ENCODE measurements at regions not wholly inside any gene's neighbourhood (a gene's known extent, or its start where the extent isn't known, plus 50 kb on each side); places are given as distances from the start of the nearest gene placed in this dataset.

DNA sequence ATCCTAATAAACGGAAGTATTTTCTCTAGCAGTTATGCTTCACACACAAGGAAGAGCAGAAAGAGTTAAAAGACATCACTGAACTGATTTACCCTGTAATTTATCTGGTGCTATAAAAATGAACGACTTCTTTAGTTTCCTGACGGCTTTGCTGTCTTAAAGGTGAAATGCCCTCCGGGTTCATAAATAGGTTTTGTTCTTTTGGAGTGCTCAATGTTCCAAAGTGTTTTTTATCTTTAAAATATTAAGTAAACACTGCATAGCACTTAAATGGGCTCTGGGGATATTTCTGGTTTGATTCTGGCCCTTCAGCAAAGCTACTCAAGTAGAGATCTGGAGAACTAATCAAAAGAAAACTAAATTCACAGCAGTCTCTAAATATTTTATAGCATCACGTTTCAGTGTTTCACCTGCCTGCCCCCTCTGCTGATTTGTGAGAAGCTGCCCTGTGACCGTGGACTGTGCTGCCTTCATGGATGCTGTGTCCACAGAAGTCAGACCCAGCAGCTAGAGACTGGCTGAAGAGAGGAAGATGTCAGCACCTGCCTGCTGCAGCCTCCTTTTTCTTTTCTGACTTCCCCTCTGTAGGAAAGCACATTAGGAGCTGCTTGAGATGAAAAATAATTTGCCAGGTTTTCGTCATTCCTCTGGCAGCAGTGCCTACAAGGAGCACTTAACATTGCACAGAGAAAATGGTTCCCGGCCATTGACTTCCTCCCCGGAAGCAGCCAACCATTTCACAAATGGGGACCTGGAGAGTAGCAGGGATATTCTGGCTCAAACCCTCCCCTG is 205.1 kb upstream of the FSCB start:
- Histone ChIP-seq H3K4me1 (ENCODE audit: control insufficient read depth, insufficient read depth, low read length) (no peaks in the 10 kb centered on the region), H3K27me3 (ENCODE audit: control insufficient read depth, insufficient read depth, low read length) (no peaks in the 10 kb centered on the region), H3K9me3 (ENCODE audit: control insufficient read depth, insufficient read depth, low read depth, low read length) (no peaks in the 10 kb centered on the region), H3K9ac (ENCODE audit: low read length) (no peak overlapping the region), H3K4me3 (ENCODE audit: low read depth, low read length) (no peak overlapping the region), H3K27ac (ENCODE audit: low read depth, low read length) (no peak overlapping the region), H3K36me3 (ENCODE audit: control insufficient read depth, insufficient read depth, low read length) (no peaks in the 10 kb centered on the region)

DNA sequence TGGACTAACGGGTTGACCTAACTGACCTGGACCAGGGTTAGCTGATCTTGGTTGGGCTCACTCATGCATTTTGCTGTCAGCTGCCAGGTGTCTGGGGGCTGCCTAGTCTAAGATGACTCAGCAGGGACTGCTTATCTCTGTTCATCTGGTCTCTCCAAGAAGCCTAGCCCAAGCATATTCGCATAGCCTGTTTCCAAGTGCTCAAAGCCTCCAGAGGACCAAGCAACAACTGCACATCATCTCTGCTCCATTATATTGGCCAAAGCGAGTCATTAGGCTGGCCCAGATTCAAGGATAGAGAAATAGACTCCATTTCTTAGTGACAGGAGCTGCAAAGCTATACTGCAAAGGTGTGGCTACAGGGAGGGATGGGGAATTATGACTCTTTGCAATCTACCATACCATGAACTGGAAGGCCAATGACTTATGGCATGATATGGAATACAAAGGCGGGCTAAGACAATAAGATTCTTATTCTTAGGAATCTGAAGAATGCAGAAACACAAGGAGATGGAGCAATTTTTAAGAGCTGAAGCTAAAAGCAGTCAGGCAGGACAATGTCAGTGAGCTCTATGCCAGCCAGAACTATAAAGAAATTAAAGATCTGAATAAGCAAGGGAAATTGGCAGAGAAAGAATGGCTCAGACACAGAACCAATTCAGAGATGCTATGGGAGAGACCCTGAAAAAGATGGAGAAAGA is 194.6 kb upstream of the FSCB start:
- Histone ChIP-seq H3K4me1 (ENCODE audit: control insufficient read depth, insufficient read depth, low read length) (no peaks in the 10 kb centered on the region), H3K27me3 (ENCODE audit: control insufficient read depth, insufficient read depth, low read length) (no peaks in the 10 kb centered on the region), H3K27ac (ENCODE audit: low read depth, low read length) (no peak overlapping the region), H3K9ac (ENCODE audit: low read length) (no peak overlapping the region), H3K36me3 (ENCODE audit: control insufficient read depth, insufficient read depth, low read length) (no peaks in the 10 kb centered on the region), H3K4me3 (ENCODE audit: low read depth, low read length) (no peak overlapping the region), H3K9me3 (ENCODE audit: control insufficient read depth, insufficient read depth, low read depth, low read length) (no peaks in the 10 kb centered on the region)

DNA sequence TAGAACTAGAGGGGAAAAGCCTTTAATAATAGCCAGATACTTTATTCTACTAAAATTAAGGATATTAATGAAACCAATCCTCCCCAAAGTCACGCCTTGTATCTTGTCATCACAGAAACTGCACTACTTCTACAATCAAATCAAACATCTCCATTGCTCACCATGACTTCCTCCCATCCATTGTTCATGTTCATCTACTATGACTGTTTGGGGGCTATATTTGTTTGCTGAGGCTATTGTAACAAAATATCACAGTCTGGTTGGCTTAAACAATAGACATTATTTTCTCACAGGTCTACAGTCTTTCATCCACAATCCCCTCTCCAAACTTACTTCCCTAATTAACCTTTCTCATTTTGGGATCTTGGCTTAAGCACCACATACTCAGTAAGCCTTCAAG is 193.6 kb upstream of the FSCB start:
- H3K9me3 ChIP-seq (ENCODE audit: control insufficient read depth, insufficient read depth, low read depth, low read length) = no peaks in the 10 kb centered on the region
- no peak overlapping the region for H3K9ac ChIP-seq (ENCODE audit: low read length)
- no peaks in the 10 kb centered on the region for H3K27me3 ChIP-seq (ENCODE audit: control insufficient read depth, insufficient read depth, low read length)
- no peaks in the 10 kb centered on the region for H3K4me1 ChIP-seq (ENCODE audit: control insufficient read depth, insufficient read depth, low read length)
- no peak overlapping the region for H3K4me3 ChIP-seq (ENCODE audit: low read depth, low read length)
- no peak overlapping the region for H3K27ac ChIP-seq (ENCODE audit: low read depth, low read length)
- H3K36me3 ChIP-seq (ENCODE audit: control insufficient read depth, insufficient read depth, low read length) = no peaks in the 10 kb centered on the region

DNA sequence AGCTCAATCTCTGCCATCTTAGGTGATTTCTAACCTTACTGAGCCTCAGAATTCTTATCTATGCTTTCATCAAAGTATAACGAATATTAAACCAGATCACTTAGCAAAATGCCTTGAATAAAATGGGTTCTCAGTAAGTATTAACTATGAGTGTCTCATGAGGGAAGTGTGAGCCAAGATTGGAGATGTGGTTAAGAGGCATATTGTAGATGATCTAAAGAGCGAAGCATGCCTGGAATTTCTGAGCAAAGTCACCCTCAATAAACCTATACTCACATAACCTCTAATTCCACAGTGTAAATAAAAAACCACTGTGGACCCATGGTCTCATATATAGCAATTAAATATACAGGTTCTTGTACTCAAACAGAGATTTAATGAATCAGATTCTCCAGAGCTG is 193.1 kb upstream of the FSCB start:
- H3K9ac ChIP-seq (ENCODE audit: low read length) = no peak overlapping the region
- no peaks in the 10 kb centered on the region for H3K9me3 ChIP-seq (ENCODE audit: control insufficient read depth, insufficient read depth, low read depth, low read length)
- H3K27me3 ChIP-seq (ENCODE audit: control insufficient read depth, insufficient read depth, low read length) = no peaks in the 10 kb centered on the region
- H3K27ac ChIP-seq (ENCODE audit: low read depth, low read length) = no peak overlapping the region
- no peaks in the 10 kb centered on the region for H3K36me3 ChIP-seq (ENCODE audit: control insufficient read depth, insufficient read depth, low read length)
- H3K4me1 ChIP-seq (ENCODE audit: control insufficient read depth, insufficient read depth, low read length) = no peaks in the 10 kb centered on the region
- H3K4me3 ChIP-seq (ENCODE audit: low read depth, low read length) = no peak overlapping the region

DNA sequence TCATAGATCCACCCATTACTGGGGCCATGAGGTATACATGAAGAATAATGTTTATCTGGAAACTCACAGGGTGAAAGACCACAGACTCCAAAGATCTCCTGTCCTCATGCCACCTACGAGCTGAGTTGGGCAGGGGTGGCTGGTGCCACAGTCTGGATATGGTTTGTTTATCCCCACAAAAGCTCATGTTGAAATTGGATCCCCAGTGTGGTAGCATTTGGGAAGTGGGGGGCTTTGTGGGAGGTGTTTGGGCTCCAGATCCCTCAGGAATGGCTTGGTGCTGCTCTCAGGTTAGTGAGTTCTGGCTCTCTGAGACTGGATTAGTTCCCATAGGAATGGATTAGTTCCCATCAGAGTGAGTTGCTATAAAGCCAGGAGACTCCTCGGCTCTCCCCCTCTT is 192.3 kb upstream of the FSCB start:
- no peak overlapping the region for H3K27ac ChIP-seq (ENCODE audit: low read depth, low read length)
- no peaks in the 10 kb centered on the region for H3K9me3 ChIP-seq (ENCODE audit: control insufficient read depth, insufficient read depth, low read depth, low read length)
- no peaks in the 10 kb centered on the region for H3K4me1 ChIP-seq (ENCODE audit: control insufficient read depth, insufficient read depth, low read length)
- no peak overlapping the region for H3K9ac ChIP-seq (ENCODE audit: low read length)
- no peaks in the 10 kb centered on the region for H3K27me3 ChIP-seq (ENCODE audit: control insufficient read depth, insufficient read depth, low read length)
- H3K4me3 ChIP-seq (ENCODE audit: low read depth, low read length) = no peak overlapping the region
- H3K36me3 ChIP-seq (ENCODE audit: control insufficient read depth, insufficient read depth, low read length) = no peaks in the 10 kb centered on the region

DNA sequence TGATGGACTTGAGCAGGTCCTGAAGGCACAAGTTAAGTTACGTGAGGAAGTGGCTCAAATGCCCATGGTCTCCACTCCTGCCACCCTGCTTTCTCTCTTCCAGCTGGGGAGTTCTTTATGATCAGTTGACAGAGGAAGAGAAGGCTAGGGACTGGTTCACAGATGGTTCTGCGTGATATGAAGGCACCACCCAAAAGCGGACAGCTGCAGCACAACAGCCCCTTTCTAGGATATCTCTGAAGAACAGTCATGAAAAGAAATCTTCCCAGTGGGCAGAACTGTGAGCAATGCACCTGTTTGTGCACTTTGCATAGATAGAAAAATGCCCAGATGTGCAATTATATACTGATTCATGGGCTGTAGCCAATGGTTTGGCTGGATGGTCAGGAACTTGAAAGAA is 162.4 kb upstream of the FSCB start:
- H3K9me3 ChIP-seq (ENCODE audit: control insufficient read depth, insufficient read depth, low read depth, low read length) = peaks cover 5% of the 10 kb centered on the region; the same call in 1 of the 2 replicates
- no peaks in the 10 kb centered on the region for H3K4me1 ChIP-seq (ENCODE audit: control insufficient read depth, insufficient read depth, low read length)
- no peaks in the 10 kb centered on the region for H3K36me3 ChIP-seq (ENCODE audit: control insufficient read depth, insufficient read depth, low read length)
- no peak overlapping the region for H3K4me3 ChIP-seq (ENCODE audit: low read depth, low read length)
- H3K27me3 ChIP-seq (ENCODE audit: control insufficient read depth, insufficient read depth, low read length) = no peaks in the 10 kb centered on the region
- H3K9ac ChIP-seq (ENCODE audit: low read length) = no peak overlapping the region
- H3K27ac ChIP-seq (ENCODE audit: low read depth, low read length) = no peak overlapping the region

DNA sequence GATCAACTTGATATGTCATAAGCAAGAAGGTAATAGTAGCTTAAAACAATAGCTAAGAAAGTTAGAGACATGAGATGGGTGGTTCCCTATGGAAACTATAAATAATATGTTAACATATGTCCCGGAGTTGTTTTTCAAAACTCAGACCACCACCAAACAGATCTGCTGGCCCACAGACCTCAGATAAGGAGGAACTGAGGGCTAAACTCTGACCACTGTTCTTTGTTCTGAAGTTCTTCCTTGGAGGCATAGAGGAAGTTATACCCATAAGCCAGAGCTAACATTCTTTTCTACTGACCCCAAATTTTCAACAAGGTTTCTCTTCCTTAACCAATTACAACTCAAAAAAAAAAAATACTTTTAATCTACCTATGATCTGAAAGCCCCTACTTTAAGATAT is 156.1 kb upstream of the FSCB start:
- Histone ChIP-seq H3K27me3 (ENCODE audit: control insufficient read depth, insufficient read depth, low read length) (no peaks in the 10 kb centered on the region), H3K36me3 (ENCODE audit: control insufficient read depth, insufficient read depth, low read length) (no peaks in the 10 kb centered on the region), H3K9ac (ENCODE audit: low read length) (no peak overlapping the region), H3K4me3 (ENCODE audit: low read depth, low read length) (no peak overlapping the region), H3K27ac (ENCODE audit: low read depth, low read length) (no peak overlapping the region), H3K4me1 (ENCODE audit: control insufficient read depth, insufficient read depth, low read length) (no peaks in the 10 kb centered on the region), H3K9me3 (ENCODE audit: control insufficient read depth, insufficient read depth, low read depth, low read length) (no peaks in the 10 kb centered on the region)

DNA sequence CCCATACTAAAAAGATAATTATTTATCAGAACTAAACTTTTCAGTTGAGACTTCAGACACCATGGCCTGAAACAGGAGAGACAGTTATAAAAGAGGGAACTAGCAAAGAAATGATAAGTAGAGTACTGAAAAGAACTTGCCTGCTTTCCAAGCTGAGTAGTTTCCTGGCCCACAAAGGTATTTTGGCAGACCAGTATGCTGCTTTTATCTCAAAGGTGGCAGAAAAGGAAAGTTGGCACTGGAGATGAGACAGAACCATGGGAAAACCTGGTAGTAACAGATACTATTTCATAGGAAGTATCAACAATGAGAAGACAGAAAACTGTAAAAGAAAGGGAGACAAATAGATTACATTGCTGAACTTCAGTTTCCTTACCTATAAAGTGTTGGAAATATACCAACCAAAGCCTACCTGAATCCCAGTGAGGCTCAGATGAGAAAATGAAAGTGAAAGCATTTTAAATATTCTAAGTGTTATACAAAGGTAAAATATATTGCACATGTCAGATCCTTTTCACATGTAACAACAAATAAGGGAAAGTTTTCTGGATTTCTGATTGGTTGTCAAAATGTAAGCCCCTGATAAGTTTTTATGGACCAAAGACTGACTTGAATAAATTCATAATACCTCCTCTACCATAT is 155.3 kb upstream of the FSCB start:
- Histone ChIP-seq H3K4me1 (ENCODE audit: control insufficient read depth, insufficient read depth, low read length) (no peaks in the 10 kb centered on the region), H3K36me3 (ENCODE audit: control insufficient read depth, insufficient read depth, low read length) (no peaks in the 10 kb centered on the region), H3K27ac (ENCODE audit: low read depth, low read length) (no peak overlapping the region), H3K27me3 (ENCODE audit: control insufficient read depth, insufficient read depth, low read length) (no peaks in the 10 kb centered on the region), H3K4me3 (ENCODE audit: low read depth, low read length) (no peak overlapping the region), H3K9ac (ENCODE audit: low read length) (no peak overlapping the region), H3K9me3 (ENCODE audit: control insufficient read depth, insufficient read depth, low read depth, low read length) (no peaks in the 10 kb centered on the region)

DNA sequence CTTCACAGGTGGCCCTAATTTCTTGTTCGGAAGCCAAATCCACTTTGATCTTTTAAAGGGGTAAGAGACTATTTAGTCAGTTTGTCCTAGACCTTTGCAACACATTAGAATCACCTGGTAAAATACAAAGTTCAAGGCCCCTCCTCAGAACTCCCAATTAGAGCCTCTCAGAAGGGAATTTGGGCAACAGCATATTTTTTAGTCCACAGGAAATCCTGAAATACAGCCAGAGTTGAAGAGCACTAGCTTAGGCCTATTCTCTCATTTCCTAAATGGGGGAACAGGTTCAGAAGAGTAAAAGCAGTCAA is 151.3 kb upstream of the FSCB start:
- Histone ChIP-seq H3K9me3 (ENCODE audit: control insufficient read depth, insufficient read depth, low read depth, low read length) (no peaks in the 10 kb centered on the region), H3K27ac (ENCODE audit: low read depth, low read length) (no peak overlapping the region), H3K9ac (ENCODE audit: low read length) (no peak overlapping the region), H3K27me3 (ENCODE audit: control insufficient read depth, insufficient read depth, low read length) (no peaks in the 10 kb centered on the region), H3K4me1 (ENCODE audit: control insufficient read depth, insufficient read depth, low read length) (no peaks in the 10 kb centered on the region), H3K36me3 (ENCODE audit: control insufficient read depth, insufficient read depth, low read length) (no peaks in the 10 kb centered on the region), H3K4me3 (ENCODE audit: low read depth, low read length) (no peak overlapping the region)

DNA sequence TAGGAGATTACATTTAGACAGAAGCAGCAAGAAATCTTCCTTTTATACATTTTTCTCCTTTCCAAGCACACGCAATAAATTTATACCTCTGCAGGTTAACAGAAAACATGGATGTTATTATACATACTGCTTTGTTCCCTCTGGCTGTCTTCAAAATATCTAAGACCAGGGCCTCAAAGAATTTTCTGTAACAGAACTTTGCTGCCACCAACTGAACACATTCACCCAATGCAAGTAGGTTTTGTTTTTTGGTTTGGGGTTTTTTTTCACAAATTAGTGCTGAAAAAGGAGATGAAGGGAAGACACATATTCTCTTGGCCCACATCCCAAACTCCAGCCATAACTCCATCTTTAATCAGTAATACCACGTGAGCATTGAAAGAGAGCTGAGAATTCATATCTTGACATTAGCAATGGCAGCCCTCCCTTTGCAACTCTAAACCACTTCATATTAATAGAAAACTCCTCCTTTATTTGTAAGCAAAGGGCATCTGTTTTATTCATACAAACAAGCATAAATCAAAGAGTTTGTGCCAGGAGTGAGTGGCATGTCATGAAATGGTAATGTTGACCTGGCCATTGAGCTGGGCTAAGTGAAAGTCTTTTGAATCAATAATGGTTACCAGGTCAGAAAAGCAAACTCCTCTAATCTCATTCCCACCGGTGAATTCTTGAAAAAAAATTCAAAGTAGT is 150.8 kb upstream of the FSCB start:
- Histone ChIP-seq H3K36me3 (ENCODE audit: control insufficient read depth, insufficient read depth, low read length) (no peaks in the 10 kb centered on the region), H3K9me3 (ENCODE audit: control insufficient read depth, insufficient read depth, low read depth, low read length) (no peaks in the 10 kb centered on the region), H3K27ac (ENCODE audit: low read depth, low read length) (no peak overlapping the region)

DNA sequence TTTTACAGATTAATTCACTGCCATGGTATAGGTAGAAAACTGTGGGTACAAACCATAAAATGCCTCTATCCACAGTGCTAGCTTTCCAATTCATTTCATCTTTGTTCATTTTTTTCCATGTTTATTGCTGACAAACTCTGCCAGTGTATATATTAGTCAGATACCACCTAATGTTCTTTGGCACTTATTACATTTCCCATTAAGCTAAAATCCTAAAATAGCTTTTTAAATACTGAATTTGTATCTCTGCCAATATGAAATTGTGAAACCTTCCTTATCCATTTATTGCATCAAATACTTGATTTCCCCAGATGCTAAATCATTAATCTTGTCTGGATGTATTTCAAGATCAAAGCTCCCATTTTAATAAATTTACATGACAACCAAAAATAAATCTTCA is 150.1 kb upstream of the FSCB start:
- Histone ChIP-seq H3K4me3 (ENCODE audit: low read depth, low read length) (no peak overlapping the region), H3K27ac (ENCODE audit: low read depth, low read length) (no peak overlapping the region), H3K4me1 (ENCODE audit: control insufficient read depth, insufficient read depth, low read length) (no peaks in the 10 kb centered on the region), H3K9me3 (ENCODE audit: control insufficient read depth, insufficient read depth, low read depth, low read length) (no peaks in the 10 kb centered on the region), H3K9ac (ENCODE audit: low read length) (no peak overlapping the region), H3K36me3 (ENCODE audit: control insufficient read depth, insufficient read depth, low read length) (no peaks in the 10 kb centered on the region), H3K27me3 (ENCODE audit: control insufficient read depth, insufficient read depth, low read length) (no peaks in the 10 kb centered on the region)

More for the DNA sequence above, 150.8 kb upstream of the FSCB start:
- no peak overlapping the region for H3K9ac ChIP-seq (ENCODE audit: low read length)
- no peaks in the 10 kb centered on the region for H3K27me3 ChIP-seq (ENCODE audit: control insufficient read depth, insufficient read depth, low read length)
- no peak overlapping the region for H3K4me3 ChIP-seq (ENCODE audit: low read depth, low read length)
- H3K4me1 ChIP-seq (ENCODE audit: control insufficient read depth, insufficient read depth, low read length) = no peaks in the 10 kb centered on the region

Measured in HUES6 (cell line).